ENCODE measurements at regions not wholly inside any gene's neighbourhood (a gene's known extent, or its start where the extent isn't known, plus 50 kb on each side); places are given as distances from the start of the nearest gene placed in this dataset.

- TF ChIP-seq POLR2A (IDR thresholded peaks at IDR 0.05) (no peak), CTCF (IDR thresholded peaks at IDR 0.05) (no peak)
Observed at GRCh38 chr3:194843556-194843955, 157.9 kb downstream of the FAM43A start.

All from prostate gland (tissue), 2 donors.